Neural cell (in vitro differentiated cells): ENCODE measurements at regions not wholly inside any gene's neighbourhood (a gene's known extent, or its start where the extent isn't known, plus 50 kb on each side); places are given as distances from the start of the nearest gene placed in this dataset.

Source experiments
- H2AFZ ChIP-seq: fragments of 200-600, 300-800 bp; sonication (generic), shearing (Covaris generic); 2 replicates; pipeline ENCODE4 v1.6.0; 2014; ENCODE audit warnings: low read depth, mild to moderate bottlenecking, antibody characterized with exemption, low read length, moderate library complexity
- H3F3A ChIP-seq: fragments of 200-600 bp; shearing (Covaris generic); 2 replicates; pipeline ENCODE4 v1.6.1; 2016; ENCODE audit warnings: mild to moderate bottlenecking, moderate library complexity, mixed read lengths, antibody characterized with exemption, low read length; ENCODE audit not compliant: insufficient read depth, poor library complexity, severe bottlenecking
- H3K27ac ChIP-seq: fragments of 200-600, 300-800 bp; sonication (generic), shearing (Covaris generic); 2 replicates; pipeline ENCODE4 v1.5.1; 2014; ENCODE audit warnings: mild to moderate bottlenecking, low read length, moderate library complexity
- H3K27me3 ChIP-seq: fragments of 300-800, 200-600 bp; sonication (generic), shearing (Covaris generic); 2 replicates; pipeline ENCODE4 v1.6.0; 2014; ENCODE audit warnings: mild to moderate bottlenecking, low read depth, low read length, moderate library complexity; ENCODE audit not compliant: insufficient read depth
- H3K36me3 ChIP-seq: fragments of 300-800, 200-600 bp; sonication (generic), shearing (Covaris generic); 2 replicates; pipeline ENCODE4 v1.5.1; 2014; ENCODE audit warnings: mild to moderate bottlenecking, antibody characterized with exemption, low read length, moderate library complexity; ENCODE audit not compliant: insufficient read depth
- H3K4me2 ChIP-seq: fragments of 300-800, 200-600 bp; sonication (generic), shearing (Covaris generic); 2 replicates; pipeline ENCODE4 v1.6.0; 2014; ENCODE audit warnings: mild to moderate bottlenecking, low read length
- H3K4me3 ChIP-seq: fragments of 300-800, 200-600 bp; sonication (generic), shearing (Covaris generic); 2 replicates; pipeline ENCODE4 v1.5.1; 2014; ENCODE audit warnings: mild to moderate bottlenecking, low read length, moderate library complexity
- H3K79me2 ChIP-seq: fragments of 200-600 bp; shearing (Covaris generic); replicated peaks from 2 replicates; pipeline ENCODE4 v1.6.0; 2014; ENCODE audit warnings: mild to moderate bottlenecking, low read length, moderate library complexity; ENCODE audit not compliant: insufficient read depth
- H3K9ac ChIP-seq: fragments of 300-800, 200-600 bp; sonication (generic), shearing (Covaris generic); 2 replicates; pipeline ENCODE4 v1.6.1; 2016; ENCODE audit warnings: mild to moderate bottlenecking, low read length, mixed read lengths
- H3K9me2 ChIP-seq: fragments of 200-600 bp; shearing (Covaris generic); 2 replicates; pipeline ENCODE4 v1.6.1; 2016; ENCODE audit warnings: mild to moderate bottlenecking, low read length, mixed read lengths; ENCODE audit not compliant: insufficient read depth
- H3K9me3 ChIP-seq: fragments of 200-600, 300-800 bp; sonication (generic), shearing (Covaris generic); 2 replicates; pipeline ENCODE4 v1.6.1; 2016; ENCODE audit warnings: mild to moderate bottlenecking, mixed run types, low read length, moderate library complexity, mixed read lengths
- H4K20me1 ChIP-seq: fragments of 200-600 bp; shearing (Covaris generic); 2 replicates; pipeline ENCODE4 v1.6.1; 2016; ENCODE audit warnings: mild to moderate bottlenecking, mixed run types; ENCODE audit not compliant: insufficient read depth
- CTCF ChIP-seq: fragments of 450-650 bp; IDR thresholded peaks from 2 replicates; pipeline ENCODE4 v1.5.1; 2014; ENCODE audit warnings: antibody characterized with exemption, mild to moderate bottlenecking, moderate library complexity; ENCODE audit not compliant: poor library complexity, severe bottlenecking
- EP300 ChIP-seq: fragments of 450-650 bp; conservative IDR thresholded peaks from 2 replicates; pipeline ENCODE4 v1.6.1; 2014; ENCODE audit warnings: antibody characterized with exemption, mild to moderate bottlenecking, moderate library complexity; ENCODE audit not compliant: poor library complexity, severe bottlenecking
- EZH2 ChIP-seq: fragments of 200-600, 300-800 bp; shearing (Covaris generic), sonication (generic); IDR thresholded peaks from 2 replicates; pipeline ENCODE4 v1.6.1; 2014; ENCODE audit warnings: antibody characterized with exemption, low read length, borderline replicate concordance, mild to moderate bottlenecking; ENCODE audit not compliant: insufficient read depth, poor library complexity, severe bottlenecking
- MXI1 ChIP-seq: fragments of 450-650 bp; conservative IDR thresholded peaks from 2 replicates; pipeline ENCODE4 v1.6.1; 2014; ENCODE audit warnings: antibody characterized with exemption, mild to moderate bottlenecking; ENCODE audit not compliant: poor library complexity, severe bottlenecking
- POLR2AphosphoS5 ChIP-seq: IDR thresholded peaks from 2 replicates; pipeline ENCODE4 v1.6.1; 2012
- RAD21 ChIP-seq: fragments of 450-650 bp; conservative IDR thresholded peaks from 2 replicates; pipeline ENCODE4 v1.6.1; 2014; ENCODE audit warnings: antibody characterized with exemption, mild to moderate bottlenecking, moderate library complexity
- REST ChIP-seq: IDR thresholded peaks from 2 replicates; pipeline ENCODE4 v1.6.1; 2012; ENCODE audit warnings: borderline replicate concordance
- SMC3 ChIP-seq: fragments of 450-650 bp; conservative IDR thresholded peaks from 2 replicates; pipeline ENCODE4 v1.6.1; 2014; ENCODE audit warnings: antibody characterized with exemption, mild to moderate bottlenecking, moderate library complexity; ENCODE audit not compliant: poor library complexity
- TAF1 ChIP-seq: IDR thresholded peaks from 2 replicates; pipeline ENCODE4 v1.6.1; 2012; ENCODE audit warnings: low read depth

- no peaks in the 10 kb centered on the region for H3K36me3 ChIP-seq
- no peaks in the 10 kb centered on the region for H3F3A ChIP-seq
- H3K27ac ChIP-seq = no peak overlapping the region
- no peaks in the 10 kb centered on the region for H4K20me1 ChIP-seq
- no peak overlapping the region for H3K4me2 ChIP-seq
- TF ChIP-seq CTCF (no peak), REST (no peak), TAF1 (no peak), EZH2 (no peak), SMC3 (no peak), EP300 (no peak), MXI1 (no peak), RAD21 (no peak), POLR2AphosphoS5 (no peak)
- no peaks in the 10 kb centered on the region for H3K79me2 ChIP-seq
- H3K27me3 ChIP-seq = no peaks in the 10 kb centered on the region
- H2AFZ ChIP-seq = no peak overlapping the region
- H3K4me3 ChIP-seq = no peak overlapping the region
- H3K9me3 ChIP-seq = no peaks in the 10 kb centered on the region
- no peaks in the 10 kb centered on the region for H3K9me2 ChIP-seq
- H3K9ac ChIP-seq = no peak overlapping the region
These were observed 738.5 kb downstream of the TECRL start for GRCh38 chr4:63670735-63671134.

- no peak overlapping the region for H3K4me2 ChIP-seq
- no peaks in the 10 kb centered on the region for H3K9me2 ChIP-seq
- no peaks in the 10 kb centered on the region for H3K79me2 ChIP-seq
- no peak for TF ChIP-seq POLR2AphosphoS5
- no peak for TF ChIP-seq TAF1
- TF ChIP-seq MXI1 = no peak
- no peak for TF ChIP-seq EZH2
- TF ChIP-seq REST = no peak
- no peak for TF ChIP-seq SMC3
- no peak for TF ChIP-seq CTCF
- TF ChIP-seq EP300 = no peak
- no peak for TF ChIP-seq RAD21
- no peak overlapping the region for H3K4me3 ChIP-seq
- H3K9me3 ChIP-seq = no peaks in the 10 kb centered on the region
- H4K20me1 ChIP-seq = no peaks in the 10 kb centered on the region
- no peak overlapping the region for H3K9ac ChIP-seq
- no peak overlapping the region for H2AFZ ChIP-seq
- H3K36me3 ChIP-seq = no peaks in the 10 kb centered on the region
- H3F3A ChIP-seq = no peaks in the 10 kb centered on the region
- no peaks in the 10 kb centered on the region for H3K27me3 ChIP-seq
- no peak overlapping the region for H3K27ac ChIP-seq
These were observed 745.4 kb downstream of the TECRL start for GRCh38 chr4:63663870-63664269.
